Spinal cord (tissue), 9 donors: ENCODE measurements at regions not wholly inside any gene's neighbourhood (a gene's known extent, or its start where the extent isn't known, plus 50 kb on each side); places are given as distances from the start of the nearest gene placed in this dataset.
A peak's percentile ranks its signal among the peaks of the same experiment; 100 is the strongest.

Experiments
- DNase-seq, 6 donors: peaks; one replicate each; pipeline versions ENCODE4 v3.0.0 to v3.0.0-alpha.2; 2013 to 2015; ENCODE audit warnings: low spot score in 6 of 6, low read depth in 4 of 6
- H3K27ac ChIP-seq: one replicate; pipeline ENCODE4 v1.5.1; 2013; ENCODE audit warnings: low read depth, low read length, control low read depth
- H3K27me3 ChIP-seq: one replicate; pipeline ENCODE4 v1.6.1; 2013; ENCODE audit warnings: low read length; ENCODE audit not compliant: control insufficient read depth, insufficient read depth
- H3K36me3 ChIP-seq: one replicate; pipeline ENCODE4 v1.6.1; 2013; ENCODE audit warnings: low read length; ENCODE audit not compliant: control insufficient read depth, insufficient read depth
- H3K4me1 ChIP-seq: one replicate; pipeline ENCODE4 v1.6.1; 2013; ENCODE audit warnings: low read length; ENCODE audit not compliant: control insufficient read depth, insufficient read depth
- H3K4me3 ChIP-seq: one replicate; pipeline ENCODE4 v1.5.1; 2013; ENCODE audit warnings: low read depth, low read length, control low read depth
- H3K9me3 ChIP-seq: one replicate; pipeline ENCODE4 v1.6.1; 2013; ENCODE audit warnings: low read length; ENCODE audit not compliant: control insufficient read depth, insufficient read depth
- WGBS: methylation state at CpG from one replicate; pipeline ENCODE4 v1.1.5; 2013; ENCODE audit warnings: missing lambda C conversion rate; ENCODE audit not compliant: insufficient coverage; 5-methylcytosine and 5-hydroxymethylcytosine counted together
- donor health status: healthy.

- no peak for DNase-seq
- H3K27me3 ChIP-seq = no peaks in the 10 kb centered on the region
- no peaks in the 10 kb centered on the region for H3K4me1 ChIP-seq
- H3K9me3 ChIP-seq = peaks cover 6% of the 10 kb centered on the region
- no peak overlapping the region for H3K4me3 ChIP-seq
- H3K27ac ChIP-seq = no peak overlapping the region
- no peaks in the 10 kb centered on the region for H3K36me3 ChIP-seq
Measured at GRCh38 chr5:108524564-108524963, 142.7 kb upstream of the FBXL17 start.

- no peaks in the 10 kb centered on the region for H3K36me3 ChIP-seq
- H3K4me1 ChIP-seq = no peaks in the 10 kb centered on the region
- no peak for DNase-seq
- no peak overlapping the region for H3K4me3 ChIP-seq
- H3K9me3 ChIP-seq = peaks cover 6% of the 10 kb centered on the region
- H3K27me3 ChIP-seq = no peaks in the 10 kb centered on the region
- no peak overlapping the region for H3K27ac ChIP-seq
Measured at GRCh38 chr5:108523360-108523759, 141.5 kb upstream of the FBXL17 start.

- WGBS = no CpG with 5 or more reads among the region's 4 CpGs
- H3K36me3 ChIP-seq = no peaks in the 10 kb centered on the region
- H3K27me3 ChIP-seq = no peaks in the 10 kb centered on the region
- H3K9me3 ChIP-seq = peaks cover 2% of the 10 kb centered on the region
- H3K4me3 ChIP-seq = no peak overlapping the region
- H3K4me1 ChIP-seq = no peaks in the 10 kb centered on the region
- H3K27ac ChIP-seq = no peak overlapping the region
- DNase-seq = peak in 3 of 6 donors; percentile 19 to 79 (median 67)
Measured at GRCh38 chr5:108521841-108522506, 140.1 kb upstream of the FBXL17 start.

GRCh38 chr5:108521011-108521700 is 139.3 kb upstream of the FBXL17 start:
- no peaks in the 10 kb centered on the region for H3K4me1 ChIP-seq
- H3K27me3 ChIP-seq = no peaks in the 10 kb centered on the region
- DNase-seq = no peak
- no peaks in the 10 kb centered on the region for H3K36me3 ChIP-seq
- no peaks in the 10 kb centered on the region for H3K9me3 ChIP-seq
- 56% methylated on average over 5 of the region's 7 CpGs for WGBS
- no peak overlapping the region for H3K4me3 ChIP-seq
- no peak overlapping the region for H3K27ac ChIP-seq

- Histone ChIP-seq H3K9me3 (no peaks in the 10 kb centered on the region), H3K27me3 (no peaks in the 10 kb centered on the region), H3K4me1 (no peaks in the 10 kb centered on the region), H3K4me3 (no peak overlapping the region), H3K36me3 (no peaks in the 10 kb centered on the region), H3K27ac (no peak overlapping the region)
- DNase-seq = peak in 1 of 6 donors; percentile 41
Measured at GRCh38 chr5:108516785-108517184, 134.9 kb upstream of the FBXL17 start.

GRCh38 chr5:108515517-108516105 is 133.7 kb upstream of the FBXL17 start:
- Histone ChIP-seq H3K4me3 (no peak overlapping the region), H3K27me3 (no peaks in the 10 kb centered on the region), H3K4me1 (no peaks in the 10 kb centered on the region), H3K9me3 (no peaks in the 10 kb centered on the region), H3K36me3 (no peaks in the 10 kb centered on the region), H3K27ac (no peak overlapping the region)
- WGBS = no CpG with 5 or more reads among the region's 1 CpG
- peak in 1 of 6 donors; percentile 8 for DNase-seq

- no peaks in the 10 kb centered on the region for H3K4me1 ChIP-seq
- WGBS = no CpG with 5 or more reads among the region's 3 CpGs
- no peak overlapping the region for H3K27ac ChIP-seq
- no peak overlapping the region for H3K4me3 ChIP-seq
- no peaks in the 10 kb centered on the region for H3K36me3 ChIP-seq
- H3K9me3 ChIP-seq = no peaks in the 10 kb centered on the region
- H3K27me3 ChIP-seq = no peaks in the 10 kb centered on the region
- DNase-seq = peak in 1 of 6 donors; percentile 23
Measured at GRCh38 chr5:108508979-108509378, 127.1 kb upstream of the FBXL17 start.

GRCh38 chr5:108507631-108508030 is 125.7 kb upstream of the FBXL17 start:
- Histone ChIP-seq H3K27me3 (no peaks in the 10 kb centered on the region), H3K4me1 (no peaks in the 10 kb centered on the region), H3K36me3 (no peaks in the 10 kb centered on the region), H3K4me3 (no peak overlapping the region), H3K9me3 (no peaks in the 10 kb centered on the region), H3K27ac (no peak overlapping the region)
- 89% methylated on average over 1 of the region's 2 CpGs for WGBS
- no peak for DNase-seq

- no peak for DNase-seq
- no peaks in the 10 kb centered on the region for H3K4me1 ChIP-seq
- no peak overlapping the region for H3K27ac ChIP-seq
- H3K4me3 ChIP-seq = no peak overlapping the region
- WGBS = 88% methylated on average over 1 of the region's 2 CpGs
- no peaks in the 10 kb centered on the region for H3K27me3 ChIP-seq
- H3K36me3 ChIP-seq = no peaks in the 10 kb centered on the region
- no peaks in the 10 kb centered on the region for H3K9me3 ChIP-seq
Measured at GRCh38 chr5:108505608-108506007, 123.7 kb upstream of the FBXL17 start.

- WGBS = 70% methylated on average over 1 of the region's 1 CpG
Measured at GRCh38 chr5:108504974-108505373, 123.1 kb upstream of the FBXL17 start.

More at GRCh38 chr5:108504974-108505373, 123.1 kb upstream of the FBXL17 start:
- Histone ChIP-seq H3K9me3 (peaks cover 2% of the 10 kb centered on the region), H3K27ac (no peak overlapping the region), H3K27me3 (no peaks in the 10 kb centered on the region), H3K4me1 (no peaks in the 10 kb centered on the region), H3K36me3 (no peaks in the 10 kb centered on the region), H3K4me3 (no peak overlapping the region)
- DNase-seq = no peak
